Stomach (tissue), 8 donors: ENCODE measurements at regions not wholly inside any gene's neighbourhood (a gene's known extent, or its start where the extent isn't known, plus 50 kb on each side); places are given as distances from the start of the nearest gene placed in this dataset.

ENCODE experiments used
- DNase-seq, 2 donors: peaks; one replicate each; pipeline versions ENCODE4 v3.0.0 to v3.0.0-alpha.2; 2013 to 2019
- H3K27ac ChIP-seq, 5 donors: fragments of 200-600 bp in 4 of 5; sonication (generic) in 4 of 5; one replicate each; pipeline ENCODE4 v1.5.1; 2013 to 2019; ENCODE audit warnings: mild to moderate bottlenecking in 1 of 5, moderate library complexity in 1 of 5
- H3K27me3 ChIP-seq, 3 donors: fragments of 200-600 bp; sonication (generic); one replicate each; pipeline ENCODE4 v1.5.1; 2017 to 2019; ENCODE audit warnings: mixed run types in 1 of 3
- H3K36me3 ChIP-seq, 4 donors: fragments of 200-600 bp; sonication (generic); 1 replicate in 3 of 4; 2 replicates in 1 of 4; pipeline ENCODE4 v1.5.1; 2016 to 2019
- H3K4me1 ChIP-seq, 4 donors: fragments of 200-600 bp; sonication (generic); one replicate each; pipeline ENCODE4 v1.5.1; 2016 to 2019
- H3K4me3 ChIP-seq, 4 donors: fragments of 200-600 bp; sonication (generic) in 3 of 4; one replicate each; pipeline ENCODE4 v1.5.1; 2016 to 2019; ENCODE audit warnings: mild to moderate bottlenecking in 1 of 4
- H3K9me3 ChIP-seq, 4 donors: fragments of 200-600 bp; sonication (generic); one replicate each; pipeline ENCODE4 v1.5.1; 2016 to 2019
- EP300 ChIP-seq: sonication (generic); formaldehyde crosslinking; IDR thresholded peaks from one replicate; pipeline ENCODE4 v1.6.1; 2017; ENCODE audit warnings: antibody characterized with exemption
- POLR2A ChIP-seq, 4 donors: fragments of 450-650 bp; IDR thresholded peaks; one replicate each; pipeline ENCODE4 v1.6.1; 2016; ENCODE audit warnings: antibody characterized with exemption in 4 of 4, control low read depth in 2 of 4, mild to moderate bottlenecking in 1 of 4, moderate library complexity in 1 of 4
- POLR2AphosphoS5 ChIP-seq, 3 donors: sonication (generic); formaldehyde crosslinking; IDR thresholded peaks; one replicate each; pipeline ENCODE4 v1.6.1; 2016; ENCODE audit warnings: antibody characterized with exemption in 3 of 3
- WGBS, 5 donors: extraction: QIAGEN DNeasy Blood & Tissue Kit in 3 of 5; methylation state at CpG; one replicate each; pipeline versions ENCODE4 v1.1.5 to v1.1.7; 2013 to 2018; 5-methylcytosine and 5-hydroxymethylcytosine counted together
- intact Hi-C: fragments of 100-400 bp; cut with DNase I; formaldehyde crosslinking; loops from one replicate; pipeline ENCODE4 v1.15.1; 2023; ENCODE audit warnings: low total_unique reads
- TF ChIP-seq, protein P1 (sequence below), 7 experiments: fragments of 450-650 bp in 4 of 7; fragments of 200-600 bp in 3 of 7; sonication (generic) in 3 of 7; IDR thresholded peaks; one replicate each; pipeline ENCODE4 v1.5.1; 2016 to 2019; ENCODE audit warnings: antibody characterized with exemption in 7 of 7, control low read depth in 2 of 7, mild to moderate bottlenecking in 1 of 7
- donor health status: healthy with polysubstance abuse.
- donor health status: Bipolar disorder and iron deficiency.
- donor health status: healthy.

DNA sequence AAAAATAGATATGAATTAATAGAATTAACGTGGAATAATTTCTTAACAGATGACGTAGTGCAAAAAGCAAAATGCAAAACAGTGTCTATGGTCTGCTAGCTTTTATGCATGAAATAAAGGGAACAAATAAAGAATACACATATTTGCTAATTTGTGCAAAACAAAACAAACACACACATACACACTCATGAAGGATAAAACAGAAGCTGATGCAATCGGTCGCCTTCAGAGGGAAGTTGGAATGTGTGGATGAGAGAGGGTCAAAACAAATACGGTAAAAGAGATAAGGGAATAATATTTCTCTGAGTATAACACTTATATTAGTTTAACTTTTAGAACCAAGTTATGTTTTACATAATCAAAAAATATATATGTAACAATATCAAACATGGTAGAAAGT, 1160.9 kb upstream of the PCDH9 start:
- Histone ChIP-seq H3K4me1 (no peaks in the 10 kb centered on the region), H3K36me3 (no peaks in the 10 kb centered on the region), H3K27me3 (no peaks in the 10 kb centered on the region), H3K4me3 (no peak overlapping the region), H3K27ac (no peak overlapping the region), H3K9me3 (no peaks in the 10 kb centered on the region)
- DNase-seq, result no peak
- TF ChIP-seq EP300, result no peak
- 88 to 92% (median 90%) methylated on average over 5 of the region's 5 CpGs for WGBS, 5 donors
- intact Hi-C loops, result no loop called here

DNA sequence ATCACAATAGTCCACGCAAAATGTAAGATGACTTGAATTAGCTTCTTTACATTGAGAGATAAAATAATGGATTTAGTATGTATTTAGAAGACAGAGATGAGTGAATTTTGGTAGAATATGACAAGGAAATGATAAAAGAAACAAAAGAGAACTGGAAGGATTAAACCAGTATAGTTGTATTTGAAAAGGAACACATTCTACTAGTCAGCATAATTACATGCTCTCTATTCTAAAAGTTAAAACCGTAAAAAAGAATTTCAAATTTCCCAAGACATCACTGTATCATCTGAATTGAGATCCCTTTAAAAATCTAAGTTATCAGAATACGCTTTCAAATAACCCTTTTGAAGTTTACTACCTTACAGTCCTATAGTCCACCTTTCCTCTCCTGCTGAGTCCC, 1156.7 kb upstream of the PCDH9 start:
- TF ChIP-seq EP300 (no peak), POLR2AphosphoS5 (IDR thresholded peaks at IDR 0.05) (no peak), POLR2A (IDR thresholded peaks at IDR 0.05) (no peak)
- TF ChIP-seq, protein P1, sequence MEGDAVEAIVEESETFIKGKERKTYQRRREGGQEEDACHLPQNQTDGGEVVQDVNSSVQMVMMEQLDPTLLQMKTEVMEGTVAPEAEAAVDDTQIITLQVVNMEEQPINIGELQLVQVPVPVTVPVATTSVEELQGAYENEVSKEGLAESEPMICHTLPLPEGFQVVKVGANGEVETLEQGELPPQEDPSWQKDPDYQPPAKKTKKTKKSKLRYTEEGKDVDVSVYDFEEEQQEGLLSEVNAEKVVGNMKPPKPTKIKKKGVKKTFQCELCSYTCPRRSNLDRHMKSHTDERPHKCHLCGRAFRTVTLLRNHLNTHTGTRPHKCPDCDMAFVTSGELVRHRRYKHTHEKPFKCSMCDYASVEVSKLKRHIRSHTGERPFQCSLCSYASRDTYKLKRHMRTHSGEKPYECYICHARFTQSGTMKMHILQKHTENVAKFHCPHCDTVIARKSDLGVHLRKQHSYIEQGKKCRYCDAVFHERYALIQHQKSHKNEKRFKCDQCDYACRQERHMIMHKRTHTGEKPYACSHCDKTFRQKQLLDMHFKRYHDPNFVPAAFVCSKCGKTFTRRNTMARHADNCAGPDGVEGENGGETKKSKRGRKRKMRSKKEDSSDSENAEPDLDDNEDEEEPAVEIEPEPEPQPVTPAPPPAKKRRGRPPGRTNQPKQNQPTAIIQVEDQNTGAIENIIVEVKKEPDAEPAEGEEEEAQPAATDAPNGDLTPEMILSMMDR (IDR thresholded peaks at IDR 0.05), result no peak
- no peaks in the 10 kb centered on the region for H3K36me3 ChIP-seq

DNA sequence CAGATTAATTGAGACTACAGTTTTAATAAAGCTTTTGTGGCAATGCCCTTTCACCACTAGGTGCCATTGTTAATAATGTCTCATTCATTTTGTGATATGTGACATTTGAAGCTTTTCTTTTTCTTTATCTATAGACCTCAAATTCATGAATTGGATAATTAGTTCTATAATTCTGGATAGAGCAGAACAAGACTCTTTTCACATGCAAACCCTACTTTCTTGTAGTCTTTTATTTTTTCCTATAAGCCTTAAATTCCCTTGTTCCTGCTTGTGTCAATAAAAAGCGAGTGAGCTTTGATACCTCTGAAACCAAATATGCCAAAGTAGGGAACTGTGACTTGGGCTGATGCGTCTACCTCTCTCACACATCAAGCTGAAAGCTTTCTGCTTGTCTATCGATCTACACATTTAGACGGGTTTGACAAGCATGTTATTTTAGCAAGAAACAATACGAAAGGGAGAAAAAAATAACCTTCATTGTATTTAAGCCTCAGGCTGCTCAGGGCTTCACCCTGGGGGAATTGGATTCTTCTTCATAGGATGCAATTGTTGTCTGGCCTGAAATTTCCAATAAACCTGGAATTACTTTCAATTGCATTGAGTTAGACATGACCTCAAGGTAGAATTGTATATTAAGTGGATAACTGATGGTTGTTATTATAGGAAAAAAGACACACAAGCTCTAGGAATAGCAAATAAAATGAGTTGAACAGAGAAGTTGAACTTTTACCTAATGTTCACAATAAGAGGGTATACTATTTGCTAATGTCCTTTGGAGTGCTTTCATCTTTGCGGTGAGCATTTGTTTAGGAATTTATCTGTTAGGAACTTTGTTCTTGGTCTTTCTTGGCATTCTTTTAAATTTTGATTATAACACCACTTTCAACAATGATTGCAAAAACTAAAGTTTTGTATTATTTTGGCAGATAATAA, 1150.2 kb upstream of the PCDH9 start:
- no peaks in the 10 kb centered on the region for H3K9me3 ChIP-seq
- no peaks in the 10 kb centered on the region for H3K36me3 ChIP-seq
- H3K27ac ChIP-seq, result no peak overlapping the region
- no peak for TF ChIP-seq POLR2AphosphoS5 (IDR thresholded peaks at IDR 0.05)
- no peak for TF ChIP-seq POLR2A (IDR thresholded peaks at IDR 0.05)
- TF ChIP-seq, protein P1 (IDR thresholded peaks at IDR 0.05), result no peak
- TF ChIP-seq EP300, result no peak
- intact Hi-C loops, result no loop called here
- WGBS, 5 donors, result 41 to 61% (median 49%) methylated on average over 6 of the region's 6 CpGs
- no peaks in the 10 kb centered on the region for H3K4me1 ChIP-seq
- H3K27me3 ChIP-seq, result no peaks in the 10 kb centered on the region
- DNase-seq, result no peak
- H3K4me3 ChIP-seq, result no peak overlapping the region

More for the DNA sequence above, 1156.7 kb upstream of the PCDH9 start:
- H3K4me3 ChIP-seq, result no peak overlapping the region
- no peaks in the 10 kb centered on the region for H3K4me1 ChIP-seq
- WGBS, 5 donors, result 64 to 97% (median 90%) methylated on average over 2 to 3 of the region's 3 CpGs
- H3K27me3 ChIP-seq, result no peaks in the 10 kb centered on the region
- no peak for DNase-seq
- intact Hi-C loops, result no loop called here
- no peaks in the 10 kb centered on the region for H3K9me3 ChIP-seq
- H3K27ac ChIP-seq, result no peak overlapping the region

DNA sequence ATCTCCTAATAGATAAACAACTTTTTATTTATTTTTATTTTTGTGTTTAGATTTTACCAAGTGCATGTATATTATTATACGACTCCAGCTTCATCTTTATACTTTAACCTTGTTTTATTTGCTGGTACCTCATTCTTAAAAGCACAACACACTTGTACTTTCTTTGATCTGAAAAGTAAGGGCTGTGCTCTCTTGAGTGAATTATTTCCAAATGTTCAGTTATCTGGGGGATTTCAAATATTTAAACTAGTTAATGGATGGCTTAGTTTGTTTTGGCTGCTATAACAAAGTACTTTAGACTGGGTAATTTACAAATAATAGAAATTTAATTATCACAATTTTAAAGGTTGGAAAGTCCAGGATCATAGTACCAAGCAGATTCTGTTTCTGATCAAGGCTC, 1148.2 kb upstream of the PCDH9 start:
- Histone ChIP-seq H3K27ac (no peak overlapping the region), H3K4me3 (no peak overlapping the region), H3K36me3 (no peaks in the 10 kb centered on the region), H3K27me3 (no peaks in the 10 kb centered on the region), H3K9me3 (no peaks in the 10 kb centered on the region), H3K4me1 (no peaks in the 10 kb centered on the region)
- intact Hi-C loops, result no loop called here
- no peak for TF ChIP-seq POLR2A (IDR thresholded peaks at IDR 0.05)
- no peak for TF ChIP-seq POLR2AphosphoS5 (IDR thresholded peaks at IDR 0.05)
- TF ChIP-seq EP300, result no peak
- TF ChIP-seq, protein P1 (IDR thresholded peaks at IDR 0.05), result no peak
- 22 to 50% (median 40%) methylated on average over 1 of the region's 1 CpG for WGBS, 5 donors
- no peak for DNase-seq

DNA sequence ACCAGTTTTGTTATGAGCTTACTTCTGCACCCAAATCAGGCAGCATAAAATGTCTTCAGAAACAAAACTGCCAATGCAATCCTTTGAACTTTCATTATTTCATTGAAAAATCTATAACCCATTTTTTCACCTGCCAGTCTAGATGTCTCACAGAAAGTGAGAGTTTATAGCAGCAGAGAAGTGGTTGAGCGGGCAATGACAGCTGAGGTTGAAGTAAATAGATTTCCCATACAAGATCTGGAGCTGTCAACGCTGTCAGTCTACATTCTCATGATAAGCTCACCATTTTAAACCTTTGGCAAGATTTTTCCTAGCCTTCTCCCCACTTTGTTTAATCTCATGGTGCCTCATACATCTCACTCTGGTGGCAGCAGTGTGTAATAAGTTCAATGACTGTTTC, 1144.9 kb upstream of the PCDH9 start:
- H3K9me3 ChIP-seq, result no peaks in the 10 kb centered on the region
- TF ChIP-seq, protein P1 (IDR thresholded peaks at IDR 0.05), result no peak
- TF ChIP-seq POLR2A (IDR thresholded peaks at IDR 0.05), result no peak
- TF ChIP-seq EP300, result no peak
- TF ChIP-seq POLR2AphosphoS5 (IDR thresholded peaks at IDR 0.05), result no peak
- 26 to 73% (median 53%) methylated on average over 2 of the region's 2 CpGs for WGBS, 5 donors
- intact Hi-C loops, result no loop called here
- H3K27ac ChIP-seq, result no peak overlapping the region
- H3K36me3 ChIP-seq, result no peaks in the 10 kb centered on the region
- DNase-seq, result no peak
- H3K4me1 ChIP-seq, result no peaks in the 10 kb centered on the region
- no peaks in the 10 kb centered on the region for H3K27me3 ChIP-seq
- no peak overlapping the region for H3K4me3 ChIP-seq
